Hindlimb muscle (tissue), 1 donor: ENCODE measurements at regions not wholly inside any gene's neighbourhood (a gene's known extent, or its start where the extent isn't known, plus 50 kb on each side); places are given as distances from the start of the nearest gene placed in this dataset.
A peak's percentile ranks its signal among the peaks of the same experiment; 100 is the strongest.
"Not testable (repeated sequence)": the region's sequence is repeated elsewhere in the genome, so short reads cannot be mapped to it uniquely, and the experiment has no call there.

Experiments
- DNase-seq: peaks from one replicate; pipeline ENCODE4 v3.0.0-alpha.2; 2013

- DNase-seq, result no peak
Observed at GRCh38 chr3:110246796-110247376, 824.7 kb upstream of the NECTIN3 start.

GRCh38 chr3:110248666-110249065 lies 823.0 kb upstream of the NECTIN3 start:
- DNase-seq, result no peak

GRCh38 chr3:110253794-110254193 lies 817.8 kb upstream of the NECTIN3 start:
- no peak for DNase-seq

GRCh38 chr3:110254591-110254990 lies 817.0 kb upstream of the NECTIN3 start:
- DNase-seq, result no peak

- DNase-seq, result no peak
Observed at GRCh38 chr3:110261141-110261540, 810.5 kb upstream of the NECTIN3 start.

- no peak for DNase-seq
Observed at GRCh38 chr3:110262896-110263295, 808.7 kb upstream of the NECTIN3 start.

GRCh38 chr3:110265302-110265701 lies 806.3 kb upstream of the NECTIN3 start:
- DNase-seq, result no peak

- no peak for DNase-seq
Observed at GRCh38 chr3:110267304-110267845, 804.2 kb upstream of the NECTIN3 start.

- DNase-seq, result no peak
Observed at GRCh38 chr3:110272525-110272924, 799.1 kb upstream of the NECTIN3 start.

GRCh38 chr3:110291886-110292501 lies 779.6 kb upstream of the NECTIN3 start:
- DNase-seq, result no peak

GRCh38 chr3:110293660-110294059 lies 778.0 kb upstream of the NECTIN3 start:
- DNase-seq, result no peak

- no peak for DNase-seq
Observed at GRCh38 chr3:110296885-110297284, 774.7 kb upstream of the NECTIN3 start.

GRCh38 chr3:110301781-110302180 lies 769.8 kb upstream of the NECTIN3 start:
- no peak for DNase-seq

GRCh38 chr3:110307065-110307809 lies 764.4 kb upstream of the NECTIN3 start:
- DNase-seq, result no peak

GRCh38 chr3:110311541-110311940 lies 760.1 kb upstream of the NECTIN3 start:
- DNase-seq, result no peak

GRCh38 chr3:110314512-110315114 lies 757.0 kb upstream of the NECTIN3 start:
- peak; percentile 26 for DNase-seq

- no peak for DNase-seq
Observed at GRCh38 chr3:110318108-110318507, 753.5 kb upstream of the NECTIN3 start.

GRCh38 chr3:110323349-110323748 lies 748.3 kb upstream of the NECTIN3 start:
- DNase-seq, result no peak

GRCh38 chr3:110324171-110324705 lies 747.4 kb upstream of the NECTIN3 start:
- DNase-seq, result no peak

GRCh38 chr3:110327870-110328269 lies 743.7 kb upstream of the NECTIN3 start:
- no peak for DNase-seq

- DNase-seq, result not testable (repeated sequence)
Observed at GRCh38 chr3:110331562-110331961, 740.1 kb upstream of the NECTIN3 start.

GRCh38 chr3:110332629-110333028 lies 739.0 kb upstream of the NECTIN3 start:
- DNase-seq, result no peak

- DNase-seq, result no peak
Observed at GRCh38 chr3:110341047-110341446, 730.6 kb upstream of the NECTIN3 start.
